ENCODE measurements at regions not wholly inside any gene's neighbourhood (a gene's known extent, or its start where the extent isn't known, plus 50 kb on each side); places are given as distances from the start of the nearest gene placed in this dataset.

DNA sequence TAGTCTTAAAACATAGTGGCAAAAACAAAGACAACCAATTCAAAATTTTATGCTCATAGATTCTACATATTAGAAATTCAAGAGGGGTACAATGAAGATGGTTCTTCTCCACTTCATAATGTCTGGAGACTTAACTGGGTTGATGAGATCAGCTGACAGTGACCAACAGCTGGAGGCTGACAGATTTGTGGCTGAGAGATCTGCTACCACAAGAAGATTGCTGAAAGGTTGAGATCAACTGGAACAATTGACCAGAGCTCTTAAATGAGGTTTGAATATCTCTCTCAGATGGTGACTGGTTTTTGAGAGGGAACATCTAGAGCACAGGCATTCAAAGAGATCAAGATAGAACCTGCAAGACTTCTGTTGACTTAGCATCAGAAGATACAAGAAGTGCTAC, 254.1 kb upstream of the ARPP21 start:
- ChIA-PET POLR2A (no interaction called here), SMC1A (ENCODE audit: uncharacterized antibody, unreplicated experiment) (interaction anchor here (1.2 kb wide), 1 partner anchor 12 kb away, joined by 3 read pairs; no protein-coding TSS in a partner anchor), RAD21 (ENCODE audit: unreplicated experiment) (no interaction called here), CTCF (no interaction called here)
- Histone ChIP-seq H4K20me1 (ENCODE audit: control insufficient read depth, insufficient read depth) (no peaks in the 10 kb centered on the region), H3K9me3 (replicated peaks; ENCODE audit: control insufficient read depth, insufficient read depth, low read length) (no peaks in the 10 kb centered on the region), H3K27ac (ENCODE audit: control insufficient read depth, insufficient read depth) (no peak overlapping the region), H3K9ac (ENCODE audit: control insufficient read depth, insufficient read depth, low read length) (no peak overlapping the region), H3K27me3 (replicated peaks in 1 of 2; ENCODE audit: control insufficient read depth in 2 of 2, insufficient read depth in 2 of 2, low read length in 1 of 2) (no peaks in the 10 kb centered on the region), H2AFZ (ENCODE audit: control insufficient read depth, low read depth, low read length) (no peak overlapping the region), H3K79me2 (ENCODE audit: control insufficient read depth, insufficient read depth, low read length) (no peaks in the 10 kb centered on the region), H3K36me3 (ENCODE audit: control insufficient read depth in 2 of 2, insufficient read depth in 2 of 2, low read length in 1 of 2) (no peaks in the 10 kb centered on the region), H3K4me2 (ENCODE audit: control insufficient read depth, insufficient read depth) (no peak overlapping the region), H3K4me1 (ENCODE audit: control insufficient read depth, insufficient read depth, low read length) (no peaks in the 10 kb centered on the region), H3K4me3 (no peak overlapping the region)
- TF ChIP-seq ATF7 (IDR thresholded peaks at IDR 0.05; ENCODE audit: low read depth): no peak
- no peak for TF ChIP-seq YBX1 (IDR thresholded peaks at IDR 0.05)
- TF ChIP-seq, protein P1, sequence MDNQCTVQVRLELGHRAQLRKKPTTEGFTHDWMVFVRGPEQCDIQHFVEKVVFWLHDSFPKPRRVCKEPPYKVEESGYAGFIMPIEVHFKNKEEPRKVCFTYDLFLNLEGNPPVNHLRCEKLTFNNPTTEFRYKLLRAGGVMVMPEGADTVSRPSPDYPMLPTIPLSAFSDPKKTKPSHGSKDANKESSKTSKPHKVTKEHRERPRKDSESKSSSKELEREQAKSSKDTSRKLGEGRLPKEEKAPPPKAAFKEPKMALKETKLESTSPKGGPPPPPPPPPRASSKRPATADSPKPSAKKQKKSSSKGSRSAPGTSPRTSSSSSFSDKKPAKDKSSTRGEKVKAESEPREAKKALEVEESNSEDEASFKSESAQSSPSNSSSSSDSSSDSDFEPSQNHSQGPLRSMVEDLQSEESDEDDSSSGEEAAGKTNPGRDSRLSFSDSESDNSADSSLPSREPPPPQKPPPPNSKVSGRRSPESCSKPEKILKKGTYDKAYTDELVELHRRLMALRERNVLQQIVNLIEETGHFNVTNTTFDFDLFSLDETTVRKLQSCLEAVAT (IDR thresholded peaks at IDR 0.05): no peak
- no peak for TF ChIP-seq HDGF (IDR thresholded peaks at IDR 0.05)
- TF ChIP-seq NR2F1 (conservative IDR thresholded peaks at IDR 0.05): no peak
- TF ChIP-seq STAT1 (conservative IDR thresholded peaks at IDR 0.05): no peak
- TF ChIP-seq SP1 (IDR thresholded peaks at IDR 0.05; ENCODE audit: low read depth, low read length): no peak
- TF ChIP-seq CHD1 (IDR thresholded peaks at IDR 0.05; ENCODE audit: low read depth, low read length): no peak
- TF ChIP-seq GABPA (IDR thresholded peaks at IDR 0.05; ENCODE audit: low read depth): no peak
- TF ChIP-seq NBN (IDR thresholded peaks at IDR 0.05): no peak
- no peak for TF ChIP-seq MXI1 (IDR thresholded peaks at IDR 0.05; ENCODE audit: low read depth, low read length)
- TF ChIP-seq CREB1 (IDR thresholded peaks at IDR 0.05; ENCODE audit: low read depth): no peak
- no peak for TF ChIP-seq POU2F2 (IDR thresholded peaks at IDR 0.05; ENCODE audit: borderline replicate concordance, low read depth, low read length)
- TF ChIP-seq, protein P2, sequence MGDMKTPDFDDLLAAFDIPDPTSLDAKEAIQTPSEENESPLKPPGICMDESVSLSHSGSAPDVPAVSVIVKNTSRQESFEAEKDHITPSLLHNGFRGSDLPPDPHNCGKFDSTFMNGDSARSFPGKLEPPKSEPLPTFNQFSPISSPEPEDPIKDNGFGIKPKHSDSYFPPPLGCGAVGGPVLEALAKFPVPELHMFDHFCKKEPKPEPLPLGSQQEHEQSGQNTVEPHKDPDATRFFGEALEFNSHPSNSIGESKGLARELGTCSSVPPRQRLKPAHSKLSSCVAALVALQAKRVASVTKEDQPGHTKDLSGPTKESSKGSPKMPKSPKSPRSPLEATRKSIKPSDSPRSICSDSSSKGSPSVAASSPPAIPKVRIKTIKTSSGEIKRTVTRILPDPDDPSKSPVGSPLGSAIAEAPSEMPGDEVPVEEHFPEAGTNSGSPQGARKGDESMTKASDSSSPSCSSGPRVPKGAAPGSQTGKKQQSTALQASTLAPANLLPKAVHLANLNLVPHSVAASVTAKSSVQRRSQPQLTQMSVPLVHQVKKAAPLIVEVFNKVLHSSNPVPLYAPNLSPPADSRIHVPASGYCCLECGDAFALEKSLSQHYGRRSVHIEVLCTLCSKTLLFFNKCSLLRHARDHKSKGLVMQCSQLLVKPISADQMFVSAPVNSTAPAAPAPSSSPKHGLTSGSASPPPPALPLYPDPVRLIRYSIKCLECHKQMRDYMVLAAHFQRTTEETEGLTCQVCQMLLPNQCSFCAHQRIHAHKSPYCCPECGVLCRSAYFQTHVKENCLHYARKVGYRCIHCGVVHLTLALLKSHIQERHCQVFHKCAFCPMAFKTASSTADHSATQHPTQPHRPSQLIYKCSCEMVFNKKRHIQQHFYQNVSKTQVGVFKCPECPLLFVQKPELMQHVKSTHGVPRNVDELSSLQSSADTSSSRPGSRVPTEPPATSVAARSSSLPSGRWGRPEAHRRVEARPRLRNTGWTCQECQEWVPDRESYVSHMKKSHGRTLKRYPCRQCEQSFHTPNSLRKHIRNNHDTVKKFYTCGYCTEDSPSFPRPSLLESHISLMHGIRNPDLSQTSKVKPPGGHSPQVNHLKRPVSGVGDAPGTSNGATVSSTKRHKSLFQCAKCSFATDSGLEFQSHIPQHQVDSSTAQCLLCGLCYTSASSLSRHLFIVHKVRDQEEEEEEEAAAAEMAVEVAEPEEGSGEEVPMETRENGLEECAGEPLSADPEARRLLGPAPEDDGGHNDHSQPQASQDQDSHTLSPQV (IDR thresholded peaks at IDR 0.05): no peak
- TF ChIP-seq CEBPB (IDR thresholded peaks at IDR 0.05; ENCODE audit: borderline replicate concordance in 1 of 2, low read depth in 2 of 2, low read length in 2 of 2): no peak
- intact Hi-C loops (cut with micrococcal nuclease; ENCODE audit: unreplicated experiment): no loop called here
- no TSS peak for BruUV-seq (replicated peaks)
- ATAC-seq (no peak), DNase-seq (ENCODE audit: low read depth, low spot score) (no peak), FAIRE-seq (no peak)
- in situ Hi-C loops (cut with MboI): no loop called here
